Dedifferentiated amniotic fluid mesenchymal stem cell (primary cell): ENCODE measurements at regions not wholly inside any gene's neighbourhood (a gene's known extent, or its start where the extent isn't known, plus 50 kb on each side); places are given as distances from the start of the nearest gene placed in this dataset.

ENCODE experiments used
- DNase-seq: peaks from one replicate; pipeline ENCODE4 v3.0.0-alpha.2; 2016; ENCODE audit errors: extremely low spot score

DNA sequence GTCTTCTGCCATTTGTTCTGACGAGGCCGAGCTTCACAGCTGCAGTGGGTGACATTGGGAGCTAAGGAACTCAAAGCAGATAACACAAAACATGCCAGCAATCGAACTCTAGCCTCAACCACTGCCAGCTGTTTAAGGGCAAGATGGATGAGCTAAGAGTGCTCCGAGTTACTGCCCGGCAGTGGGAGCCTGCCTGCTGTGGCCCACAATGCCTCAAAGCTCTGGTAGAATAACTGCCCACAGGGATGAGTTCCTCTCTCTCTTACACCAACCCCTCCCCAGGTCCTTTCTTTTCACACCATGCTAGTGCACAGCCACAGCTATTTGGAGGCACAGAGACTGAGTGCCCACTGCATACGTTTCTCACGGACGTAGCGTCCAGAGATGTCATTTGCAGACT lies 330.5 kb downstream of the FGF9 start:
- DNase-seq = no peak

DNA sequence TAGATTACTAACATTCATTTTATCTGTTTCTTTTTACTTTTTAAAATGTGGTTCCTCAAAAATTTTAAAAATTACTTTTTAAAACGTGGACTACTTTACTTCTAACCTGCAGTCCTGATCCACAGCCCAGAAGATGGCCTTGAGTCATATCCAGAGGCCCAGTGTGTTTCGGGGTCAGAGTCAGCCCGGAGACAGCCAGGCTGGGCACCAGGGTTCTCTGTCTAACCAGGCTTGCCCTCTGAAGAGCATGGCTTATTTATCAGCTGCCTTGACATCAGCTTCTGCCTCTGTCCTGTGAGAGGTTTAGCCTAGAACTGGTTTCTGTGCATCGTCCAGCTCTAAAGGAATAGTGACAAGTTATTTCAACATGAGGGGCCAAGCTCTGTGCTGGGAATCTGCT lies 332.0 kb downstream of the FGF9 start:
- no peak for DNase-seq

- no peak for DNase-seq
Measured at GRCh38 chr13:22009500-22009899, 338.6 kb downstream of the FGF9 start.

DNA sequence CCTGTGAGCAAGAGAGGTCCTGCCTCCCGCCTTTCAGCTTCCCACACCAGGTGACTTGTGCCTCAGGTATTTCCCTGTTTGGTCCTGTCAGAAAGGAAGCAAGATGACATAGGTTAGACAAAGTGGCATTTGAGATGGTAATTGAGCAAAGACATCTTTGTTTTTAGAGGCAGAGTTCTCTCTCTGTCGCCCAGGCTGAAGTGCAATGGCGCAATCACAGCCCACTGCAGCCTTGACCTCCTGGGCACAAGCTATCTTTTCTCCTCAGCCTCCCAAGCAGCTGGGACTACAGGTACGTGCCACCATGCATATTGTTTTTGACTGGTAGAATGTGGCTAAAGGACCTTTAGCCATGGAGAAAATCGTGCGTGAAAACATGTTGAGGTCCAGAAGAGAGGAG lies 339.1 kb downstream of the FGF9 start:
- DNase-seq = no peak

DNA sequence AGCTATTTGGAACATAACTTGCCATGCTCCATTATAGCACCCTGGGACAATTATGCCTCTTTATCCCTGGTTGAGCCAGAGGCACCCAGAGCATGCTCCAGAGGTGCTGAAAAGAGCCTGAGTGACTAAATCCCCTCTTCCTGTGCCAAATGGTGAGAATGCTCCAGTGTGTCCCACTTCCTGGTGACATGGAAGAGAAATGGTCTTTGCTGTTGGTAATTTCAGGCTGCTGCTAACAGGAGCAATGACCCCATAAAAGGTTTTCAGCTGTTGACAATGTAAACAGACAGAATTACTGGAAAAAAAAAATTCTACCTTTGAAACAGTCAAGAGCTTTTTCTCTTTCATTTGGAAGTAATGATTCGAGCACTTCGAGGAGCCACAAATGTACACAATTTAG lies 341.8 kb downstream of the FGF9 start:
- no peak for DNase-seq

DNA sequence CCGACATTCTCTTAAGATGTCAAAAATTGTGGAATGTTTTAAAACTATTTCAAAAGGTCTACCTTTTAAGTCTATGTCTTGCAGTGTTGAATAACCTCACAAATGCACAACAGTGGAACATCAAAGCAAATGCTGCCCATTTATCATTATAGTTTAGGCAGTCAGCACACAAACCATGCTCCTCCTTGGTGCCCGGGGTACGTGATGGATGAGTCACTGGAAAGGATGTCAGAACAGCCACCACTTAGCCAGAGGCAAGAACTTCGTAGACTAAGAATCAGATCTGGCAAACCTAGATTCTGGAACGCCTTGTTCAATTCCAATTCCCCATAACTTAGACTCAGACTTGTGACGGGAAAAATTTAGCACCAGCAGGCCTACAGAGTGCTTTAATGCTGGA lies 343.6 kb downstream of the FGF9 start:
- no peak for DNase-seq

GRCh38 chr13:22017226-22017625 lies 346.4 kb downstream of the FGF9 start:
- DNase-seq = no peak

- no peak for DNase-seq
Measured at GRCh38 chr13:22018076-22018835, 347.4 kb downstream of the FGF9 start.

GRCh38 chr13:22018836-22019210 lies 347.9 kb downstream of the FGF9 start:
- DNase-seq = no peak

GRCh38 chr13:22024381-22024994 lies 353.6 kb downstream of the FGF9 start:
- no peak for DNase-seq

GRCh38 chr13:22027566-22027965 lies 356.7 kb downstream of the FGF9 start:
- no peak for DNase-seq

GRCh38 chr13:22028831-22029230 lies 358.0 kb downstream of the FGF9 start:
- DNase-seq = no peak

- no peak for DNase-seq
Measured at GRCh38 chr13:22030321-22030720, 359.4 kb downstream of the FGF9 start.

DNA sequence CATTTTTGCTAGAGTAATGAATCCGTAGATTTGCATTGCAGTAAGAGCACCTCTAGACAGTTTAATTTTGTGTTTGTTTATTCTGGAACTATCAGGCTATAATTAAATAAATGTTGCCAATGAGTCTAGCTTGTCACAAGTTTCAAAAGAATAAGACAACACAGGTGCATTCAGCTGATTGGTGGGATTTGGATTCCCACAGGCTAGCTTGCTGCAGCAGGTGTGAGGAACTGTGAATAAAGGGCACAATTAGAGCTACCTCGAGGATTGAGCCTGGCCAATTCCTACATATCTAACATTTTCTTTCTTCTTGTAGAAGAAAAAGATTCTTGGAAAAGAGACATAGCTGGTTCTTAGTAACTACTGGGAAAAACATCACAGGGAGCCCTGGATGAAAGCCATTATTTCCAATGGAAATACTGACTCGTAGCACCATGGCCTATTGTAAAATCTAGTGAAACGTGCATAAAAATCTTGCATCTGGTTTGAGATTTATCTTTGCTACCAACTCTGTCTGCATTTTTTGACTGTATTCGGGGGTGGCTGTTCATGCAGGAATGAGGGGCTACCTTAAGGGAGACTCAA lies 360.9 kb downstream of the FGF9 start:
- DNase-seq = no peak

DNA sequence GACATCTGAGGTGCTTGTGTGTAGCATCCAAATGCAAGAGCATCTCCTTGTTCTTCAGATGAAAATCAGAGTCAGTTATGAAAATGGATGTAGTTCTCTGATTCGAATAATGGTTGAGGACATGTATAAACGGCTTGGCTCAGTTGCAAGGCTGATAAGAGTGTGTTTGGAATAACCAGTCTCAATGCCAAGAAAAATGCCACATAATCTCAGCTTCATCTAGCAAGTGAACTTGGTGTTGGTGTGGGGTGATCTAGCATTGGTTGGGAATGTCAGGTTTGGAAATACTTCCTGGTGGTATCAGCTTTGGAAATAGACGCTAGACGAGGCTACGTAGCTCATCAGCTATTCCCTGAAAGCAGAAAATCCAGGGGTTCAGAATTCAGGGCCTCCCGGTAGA lies 362.0 kb downstream of the FGF9 start:
- no peak for DNase-seq

GRCh38 chr13:22039961-22040360 lies 369.1 kb downstream of the FGF9 start:
- no peak for DNase-seq

DNA sequence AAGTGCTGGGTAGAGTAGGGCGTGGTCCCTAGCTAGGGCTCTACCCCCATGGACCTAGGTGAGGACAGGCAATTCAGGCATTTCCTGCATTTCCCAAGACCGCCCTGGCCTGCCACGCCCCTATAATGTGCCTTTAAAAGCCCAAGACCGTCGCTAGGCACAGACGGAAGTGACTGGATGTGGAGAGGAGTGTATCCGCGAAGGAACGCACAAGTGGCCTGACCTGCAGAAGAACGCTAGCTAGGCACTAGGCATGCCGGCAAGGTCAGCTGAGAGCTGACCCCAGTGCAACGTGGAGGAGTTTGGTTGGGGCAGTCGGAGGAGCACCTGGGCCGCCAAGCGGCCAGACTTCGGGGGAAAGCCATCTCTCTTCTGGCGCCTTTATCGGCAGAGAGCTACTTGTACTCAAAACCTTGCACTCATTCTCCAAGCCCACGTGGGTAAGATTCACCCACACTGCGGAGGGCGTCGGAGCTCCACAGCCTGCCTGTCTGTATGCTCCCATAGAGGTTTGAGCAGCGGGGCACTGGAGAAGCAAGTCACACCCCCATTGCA lies 370.0 kb downstream of the FGF9 start:
- no peak for DNase-seq

GRCh38 chr13:22041741-22042140 lies 370.9 kb downstream of the FGF9 start:
- DNase-seq = no peak

DNA sequence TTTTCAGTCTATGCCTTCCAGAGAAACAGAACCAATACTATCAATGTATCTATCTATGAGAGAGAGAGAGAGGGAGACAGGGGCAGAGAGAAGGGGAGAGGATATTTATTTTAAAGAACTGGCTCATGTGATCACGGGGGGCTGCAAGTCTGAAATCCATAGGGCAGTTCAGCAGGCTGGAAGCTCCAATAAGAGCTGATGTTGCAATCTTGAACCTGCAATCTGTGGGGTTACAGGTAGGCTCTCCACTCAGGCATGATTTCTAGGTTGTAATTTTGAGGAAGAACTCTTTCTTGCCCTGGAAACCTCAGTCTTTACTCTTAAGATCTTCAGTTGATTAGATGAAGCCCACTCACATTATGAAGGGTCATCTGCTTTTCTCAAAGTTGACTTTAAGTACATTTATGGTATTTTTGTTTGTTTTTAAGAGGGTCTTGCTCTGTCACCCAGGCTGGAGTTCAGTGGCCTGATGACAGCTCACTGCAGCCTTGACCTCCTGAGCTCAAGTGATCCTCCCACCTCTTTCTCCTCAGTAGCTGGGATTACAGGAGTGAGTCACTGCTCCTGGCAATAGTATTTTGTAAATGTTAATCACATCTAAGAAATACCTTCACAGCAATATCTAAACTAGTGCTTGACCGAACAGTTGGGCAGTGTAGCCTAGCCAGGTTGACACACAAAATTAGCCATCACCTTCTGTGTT lies 376.4 kb downstream of the FGF9 start:
- DNase-seq = no peak

DNA sequence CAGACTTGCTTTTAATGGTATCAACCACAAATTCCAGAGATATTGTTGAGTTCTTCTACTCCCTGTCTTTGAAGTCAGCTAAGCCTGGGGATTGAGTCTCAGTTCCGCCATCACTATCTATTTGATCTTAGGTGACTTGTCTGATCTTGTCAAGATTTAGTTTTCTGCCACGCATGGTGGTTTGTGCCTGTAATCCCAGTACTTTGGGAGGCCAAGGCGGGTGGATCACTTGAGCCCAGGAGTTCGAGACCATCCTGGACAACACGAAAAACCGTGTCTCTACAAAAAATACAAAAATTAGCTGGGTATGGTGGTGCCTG lies 376.9 kb downstream of the FGF9 start:
- no peak for DNase-seq

- DNase-seq = no peak
Measured at GRCh38 chr13:22049384-22049783, 378.5 kb downstream of the FGF9 start.

DNA sequence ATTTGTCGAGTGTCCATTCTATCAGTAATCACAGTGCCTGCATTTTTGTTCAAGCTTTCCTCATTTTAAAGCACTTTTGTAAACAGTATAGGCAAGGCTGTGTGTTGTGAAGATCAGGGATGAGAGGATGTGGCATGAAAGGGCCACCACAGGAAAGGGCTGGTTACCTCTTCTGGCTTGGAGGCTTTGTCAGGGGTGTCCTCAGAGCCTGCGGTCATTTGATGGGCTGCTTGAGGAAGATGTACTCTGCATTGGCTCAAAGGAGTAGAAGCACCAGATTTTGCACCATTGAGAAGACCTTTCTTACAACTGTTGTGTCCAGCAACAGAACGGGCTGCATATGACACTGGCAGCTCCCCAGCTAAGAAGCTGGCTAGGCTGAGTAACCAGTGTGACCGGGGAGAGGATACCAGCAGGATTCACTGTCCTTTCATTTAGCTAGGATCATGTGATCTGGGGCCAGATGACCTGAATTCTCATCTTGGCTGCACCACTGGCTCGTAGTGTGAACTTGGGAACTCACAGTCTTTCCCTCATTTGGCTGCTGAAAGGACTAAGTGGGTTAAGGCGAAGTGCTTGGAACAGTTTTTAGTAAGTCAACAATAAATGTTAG lies 380.2 kb downstream of the FGF9 start:
- no peak for DNase-seq
